Hematopoietic multipotent progenitor cell treated with erythropoietin and hydrocortisone succinate and interleukin-3 and kit ligand, for 15 days (in vitro differentiated cells): ENCODE measurements at regions not wholly inside any gene's neighbourhood (a gene's known extent, or its start where the extent isn't known, plus 50 kb on each side); places are given as distances from the start of the nearest gene placed in this dataset.
"Not testable (repeated sequence)": the region's sequence is repeated elsewhere in the genome, so short reads cannot be mapped to it uniquely, and the experiment has no call there.

Experiments
- DNase-seq: peaks from one replicate; pipeline ENCODE4 v3.0.0-alpha.2; 2015; ENCODE audit warnings: low spot score

DNA sequence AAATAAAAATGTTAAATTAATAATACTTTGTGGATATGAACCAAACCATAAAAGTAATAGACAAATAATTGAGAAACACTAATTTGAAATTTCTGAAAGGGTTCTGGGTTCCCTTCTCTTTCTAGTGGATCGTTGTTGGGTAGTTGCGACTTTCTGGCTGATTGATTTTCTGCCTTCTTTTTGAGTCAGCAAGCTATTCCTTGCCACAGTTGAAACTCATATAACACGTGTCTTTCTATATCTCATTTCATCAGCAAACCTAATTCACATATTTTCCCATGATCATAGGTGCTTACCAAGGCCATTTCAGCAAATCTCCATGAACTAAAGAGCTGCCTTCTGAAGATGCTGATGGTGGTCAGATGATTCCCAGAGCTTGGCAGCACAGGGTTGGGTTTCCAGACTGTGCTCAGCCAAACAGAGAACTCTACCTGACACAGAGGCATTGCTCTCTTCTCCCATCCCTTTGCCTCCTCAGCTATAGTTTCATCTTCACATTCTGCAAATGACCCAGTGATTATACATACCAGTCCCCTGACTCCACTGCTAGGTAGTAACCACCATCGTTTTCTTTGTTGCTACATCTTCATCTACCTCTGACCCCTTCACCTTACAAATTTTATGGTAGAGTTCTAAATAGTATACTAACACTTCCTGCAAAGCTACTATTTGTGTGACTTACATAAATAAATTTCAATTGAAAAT, 383.9 kb upstream of the DPH6 start:
- DNase-seq = no peak

DNA sequence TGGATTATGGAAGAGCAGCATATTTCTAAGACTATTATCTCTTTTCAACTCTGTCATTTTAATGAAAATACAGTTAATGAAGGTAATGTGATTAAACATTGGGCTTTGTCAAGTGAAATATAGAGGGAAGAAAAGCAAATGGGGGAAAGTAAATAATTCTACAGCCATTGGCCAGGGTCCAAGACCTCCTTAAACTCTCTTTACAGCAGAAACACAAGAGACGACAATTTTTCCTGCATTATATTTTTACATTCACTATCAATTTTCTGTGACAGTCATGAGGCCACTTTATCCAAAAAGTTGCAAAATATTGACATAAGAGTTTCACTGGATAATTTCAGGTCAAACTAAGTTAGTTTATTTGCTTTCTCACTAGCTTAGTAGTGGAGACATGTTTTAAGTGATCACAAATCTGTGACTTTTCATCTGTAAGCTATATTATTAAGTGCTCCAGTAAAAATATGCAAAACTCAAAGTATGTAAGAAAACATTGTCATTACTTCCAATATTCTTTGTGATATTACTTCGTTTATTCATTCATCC, 385.9 kb upstream of the DPH6 start:
- DNase-seq = no peak

DNA sequence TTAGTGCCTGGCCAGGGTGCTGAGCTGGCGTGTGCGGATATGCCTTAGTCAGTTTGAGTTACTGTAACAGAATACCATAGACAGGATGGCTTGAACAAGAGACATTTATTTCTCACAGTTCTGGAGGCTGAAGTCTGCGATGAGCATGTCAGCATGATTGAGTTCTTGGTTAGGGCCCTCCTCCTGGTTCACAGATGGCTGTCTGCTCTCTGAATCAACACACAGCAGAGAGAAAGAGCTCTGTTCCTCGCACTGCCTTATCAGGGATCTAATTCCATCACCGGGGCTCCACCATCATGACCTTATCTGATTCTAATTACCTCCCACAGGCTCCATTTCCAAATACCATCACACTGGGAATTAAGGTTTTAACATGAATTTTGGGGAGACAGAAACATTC, 386.6 kb upstream of the DPH6 start:
- DNase-seq = no peak

DNA sequence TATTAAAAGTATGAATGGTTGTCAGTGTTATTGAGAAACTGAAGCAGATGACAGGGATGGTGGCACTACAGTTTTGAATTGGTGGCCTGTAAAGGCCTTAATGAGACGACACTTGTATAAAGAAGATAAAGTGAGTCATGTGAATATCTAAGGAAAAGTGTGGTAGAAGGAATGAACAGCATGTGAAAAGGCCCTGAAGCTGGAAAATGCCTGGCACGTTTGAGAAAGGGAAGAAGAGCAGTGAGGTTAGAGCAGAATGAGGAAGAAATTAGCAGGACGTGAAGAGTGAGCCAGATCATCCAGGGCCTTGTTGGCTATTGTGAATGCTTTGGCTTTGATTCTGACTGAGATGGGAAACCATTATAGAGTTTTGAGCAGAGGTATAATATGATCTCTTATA, 387.6 kb upstream of the DPH6 start:
- no peak for DNase-seq

DNA sequence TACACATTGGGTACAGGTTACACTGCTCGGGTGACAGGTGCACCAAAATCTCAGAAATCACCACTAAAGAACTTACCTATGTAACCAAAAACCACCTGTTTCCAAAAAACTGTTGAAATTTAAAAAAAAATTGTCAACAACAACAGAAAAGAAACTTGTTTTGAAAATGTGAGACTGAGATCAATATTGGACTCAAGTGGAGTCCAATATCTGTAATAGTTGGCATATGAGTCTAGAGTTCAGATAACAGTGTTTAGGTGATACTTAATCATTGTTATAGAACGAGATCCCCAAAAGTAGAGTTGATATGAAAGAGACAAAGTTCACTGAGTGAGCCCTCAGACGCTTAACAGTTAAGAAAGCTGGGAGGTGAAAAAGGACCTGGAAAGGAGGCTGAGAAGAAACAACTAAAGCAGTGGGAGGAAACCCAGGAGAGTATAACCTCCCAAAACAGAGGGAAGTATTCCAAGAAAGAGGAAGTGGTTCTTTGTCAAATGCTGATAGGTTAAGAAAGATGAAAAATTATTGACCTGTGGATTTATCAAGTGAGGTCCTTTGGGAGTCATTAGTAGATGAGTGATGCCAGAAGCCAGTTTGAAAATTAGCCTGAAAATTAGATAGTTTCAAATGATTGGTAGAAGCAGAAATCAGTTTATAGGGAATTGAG, 388.6 kb upstream of the DPH6 start:
- no peak for DNase-seq

DNA sequence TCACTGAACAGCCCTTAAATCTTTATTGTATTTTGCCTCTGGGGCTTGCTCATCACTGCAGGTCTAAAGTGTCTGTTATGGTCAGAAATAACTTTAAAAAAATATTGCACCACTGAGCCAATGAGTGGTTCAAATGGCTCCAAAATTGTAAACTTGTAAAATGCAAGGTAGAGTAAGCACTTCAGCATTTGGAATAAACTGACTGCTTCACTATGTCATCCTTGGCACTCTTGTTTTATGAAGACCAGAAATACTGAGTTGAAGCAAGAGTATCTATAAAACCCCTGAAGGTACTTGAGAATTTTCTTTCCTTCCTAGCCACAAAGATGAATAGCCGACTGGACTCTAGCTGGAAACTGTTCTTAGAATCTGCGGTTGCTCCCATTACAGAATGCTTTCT, 390.3 kb upstream of the DPH6 start:
- no peak for DNase-seq

DNA sequence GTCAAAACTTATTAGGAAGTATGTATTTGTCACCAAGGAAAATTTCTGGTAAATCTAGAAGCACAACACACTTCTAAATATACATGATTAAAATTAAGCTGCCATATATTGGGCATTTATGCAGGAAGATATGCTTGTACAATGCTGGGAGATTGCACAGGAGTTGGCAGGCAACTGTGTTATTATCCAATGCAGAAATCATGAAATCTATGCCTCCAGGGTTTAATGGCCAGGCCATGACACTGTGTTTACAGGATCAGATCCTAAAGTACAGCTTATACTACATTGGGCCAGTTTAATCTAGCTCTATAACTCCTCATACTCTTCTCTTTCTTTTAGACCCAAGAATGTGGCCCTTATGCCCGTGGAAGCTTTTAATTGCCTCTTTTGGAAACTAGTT, 391.4 kb upstream of the DPH6 start:
- DNase-seq = no peak

DNA sequence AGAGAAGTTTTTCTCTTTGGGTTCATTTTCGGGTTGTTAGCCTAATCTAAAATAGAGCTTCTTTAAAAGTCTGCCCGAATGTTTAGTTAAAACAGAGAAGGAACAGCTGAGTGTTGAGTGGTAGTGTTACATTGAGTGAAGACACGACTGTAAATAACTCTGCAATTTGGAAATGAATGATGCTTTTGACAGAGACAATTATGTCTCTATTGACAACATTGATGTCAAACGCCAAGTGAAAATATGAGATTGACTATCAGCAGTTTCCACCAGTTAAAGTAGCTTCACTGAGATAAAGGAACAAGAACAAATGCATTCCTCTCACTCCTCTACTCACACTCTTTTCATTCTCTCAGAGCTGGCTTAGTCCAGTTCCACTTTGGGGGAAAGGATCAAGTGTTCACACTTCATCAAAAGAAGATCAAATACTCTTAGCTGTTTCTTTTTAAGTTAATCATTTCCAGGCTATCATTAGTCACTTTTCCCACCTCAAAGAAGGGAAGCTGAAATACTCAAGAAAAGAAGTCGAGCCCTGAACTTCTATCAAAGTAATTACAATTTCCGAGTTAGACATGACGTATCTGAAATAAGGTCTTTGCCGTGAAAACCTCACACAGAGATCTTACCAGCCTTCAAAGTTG, 399.1 kb upstream of the DPH6 start:
- no peak for DNase-seq

DNA sequence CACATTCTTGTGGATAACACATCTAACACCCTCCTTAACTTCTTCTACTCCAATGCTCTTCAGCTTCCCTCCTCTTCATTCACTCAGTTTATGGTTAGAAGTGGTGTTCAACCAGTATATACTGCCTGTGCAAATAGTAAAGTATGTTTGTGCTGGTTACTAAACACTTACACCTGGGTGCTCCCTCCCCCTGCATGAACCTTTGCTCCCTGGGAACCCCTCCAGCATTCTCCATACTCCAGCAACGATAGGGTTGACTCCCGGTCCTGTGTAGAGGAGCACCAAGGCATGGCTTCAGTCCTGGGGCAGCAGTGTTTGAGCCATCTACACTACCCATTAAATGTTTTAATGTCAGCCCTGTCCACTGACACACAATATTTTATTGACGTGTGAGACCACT, 407.5 kb upstream of the DPH6 start:
- DNase-seq = no peak

DNA sequence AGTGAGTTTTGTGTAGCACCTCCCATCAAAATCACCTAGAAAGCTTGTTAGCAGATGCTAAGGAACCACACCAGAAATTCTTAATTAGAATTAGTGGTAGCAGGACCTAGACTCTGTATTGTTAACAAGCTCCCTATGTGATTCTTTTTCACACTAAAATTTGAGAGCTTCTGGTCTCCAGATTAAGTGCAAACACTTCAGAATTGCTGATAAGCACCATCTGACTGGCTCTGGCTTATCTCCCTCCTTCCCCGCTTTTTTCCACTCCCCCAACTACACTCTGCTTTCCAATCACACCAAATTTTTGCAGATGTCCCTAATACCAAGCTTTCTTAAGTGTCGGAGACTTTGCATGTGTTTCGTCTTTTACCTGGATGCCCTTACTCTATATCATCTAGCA, 410.1 kb upstream of the DPH6 start:
- no peak for DNase-seq

DNA sequence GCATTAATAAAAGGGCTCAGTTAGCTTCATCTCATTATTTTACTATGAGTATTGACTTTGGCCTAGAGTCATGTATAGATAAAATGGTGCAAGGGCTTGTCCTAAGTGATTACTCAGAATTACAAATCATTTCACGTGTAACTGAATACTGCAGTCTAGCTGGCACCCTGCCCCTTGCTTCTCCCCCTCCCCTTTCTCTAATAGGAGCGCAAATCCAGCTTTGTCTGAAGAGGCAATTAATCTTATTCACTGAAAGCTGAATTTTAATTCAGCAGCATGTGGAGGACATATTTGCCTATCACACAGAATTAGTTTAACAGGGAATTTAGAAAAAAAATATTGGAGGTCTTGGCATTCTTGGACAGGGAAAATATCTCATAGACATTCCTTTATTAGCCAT, 412.1 kb upstream of the DPH6 start:
- no peak for DNase-seq

DNA sequence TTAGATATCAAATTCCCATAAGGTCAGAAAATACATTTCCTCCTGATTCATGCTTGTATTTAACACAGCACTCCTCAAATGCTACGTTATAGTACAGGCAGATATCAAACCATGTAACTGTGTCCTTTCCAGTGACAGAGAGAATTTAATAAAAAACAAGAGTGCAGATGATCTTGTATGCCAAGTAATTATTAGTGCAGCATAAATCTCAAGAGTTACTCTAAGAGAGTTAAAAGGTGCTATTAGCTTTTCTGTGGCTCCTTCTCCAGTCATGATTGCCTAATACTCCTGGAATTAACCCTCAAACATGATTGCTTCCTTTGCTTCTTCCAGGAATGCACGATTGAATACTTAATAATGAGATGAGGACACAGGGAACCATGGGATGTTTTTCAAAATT, 413.0 kb upstream of the DPH6 start:
- no peak for DNase-seq

DNA sequence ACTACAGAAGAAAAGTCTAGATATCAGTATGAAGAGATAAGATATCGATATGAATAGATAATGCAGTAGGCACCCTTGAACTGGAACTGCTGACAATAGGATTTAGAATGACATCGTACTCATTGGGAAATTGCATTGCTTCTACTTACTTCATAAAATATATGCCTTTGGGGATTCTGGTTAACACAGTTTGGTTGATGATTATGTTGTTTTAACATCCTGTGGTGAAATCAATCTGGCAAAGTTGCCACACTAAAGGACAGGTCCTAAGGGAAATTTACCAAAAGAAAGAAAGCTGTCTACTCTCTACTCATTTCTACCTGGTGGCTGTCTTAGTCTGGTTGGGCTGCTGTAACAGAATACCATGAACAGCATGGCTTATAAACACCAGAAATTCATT, 417.4 kb upstream of the DPH6 start:
- DNase-seq = no peak

DNA sequence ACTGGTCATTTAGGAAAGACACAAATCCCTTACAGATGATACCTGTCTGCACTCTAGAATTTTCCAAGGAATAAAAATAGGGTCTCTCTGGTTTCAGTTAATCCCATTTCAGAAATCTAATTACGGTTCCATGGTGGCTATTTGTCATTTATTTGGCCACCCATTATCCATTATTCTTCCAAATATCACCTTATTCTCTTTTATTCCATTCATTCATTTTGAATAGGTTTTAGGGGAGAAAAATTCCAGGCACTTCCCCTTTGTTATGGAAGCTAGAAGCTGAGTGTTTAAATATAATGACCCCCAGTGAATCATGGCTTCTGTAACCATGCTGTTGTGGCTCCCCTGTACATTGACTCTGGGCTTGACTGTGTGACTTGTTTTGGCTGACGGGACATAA, 420.8 kb upstream of the DPH6 start:
- no peak for DNase-seq

DNA sequence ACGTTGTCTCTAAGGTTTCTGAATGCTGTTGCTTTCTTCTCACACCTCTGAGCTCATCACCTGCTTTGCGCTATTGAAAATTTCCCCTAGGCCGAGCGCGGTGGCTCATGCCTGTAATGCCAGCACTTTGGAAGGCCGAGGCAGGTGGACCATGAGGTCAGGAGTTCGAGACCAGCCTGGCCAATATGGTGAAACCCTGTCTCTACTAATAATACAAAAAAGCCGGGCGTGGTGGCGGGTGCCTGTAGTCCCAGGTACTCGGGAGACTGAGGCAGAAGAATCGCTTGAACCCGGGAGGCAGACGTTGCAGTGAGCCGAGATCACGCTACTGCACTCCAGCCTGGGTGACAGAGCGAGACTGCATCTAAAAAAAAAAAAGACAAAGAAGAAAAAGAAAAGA, 422.0 kb upstream of the DPH6 start:
- not testable (repeated sequence) for DNase-seq

DNA sequence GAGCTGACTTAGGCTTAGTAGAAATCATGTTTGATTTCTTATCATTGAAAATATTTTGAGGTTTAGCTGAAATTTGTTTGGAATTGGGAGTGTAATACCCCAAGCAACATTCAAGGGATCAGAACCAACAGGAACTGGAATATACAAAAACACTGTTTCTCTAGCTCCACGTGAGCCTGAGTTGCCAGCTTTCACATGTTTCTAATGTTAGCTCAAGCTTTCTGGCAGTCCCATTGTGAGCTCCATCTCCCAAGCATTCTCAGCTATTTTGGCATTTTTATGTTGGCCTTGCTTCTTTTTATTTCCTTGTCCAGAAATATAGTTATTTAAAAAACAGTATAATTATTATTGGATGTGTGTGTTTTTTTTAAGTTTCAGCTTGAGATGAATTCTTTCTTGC, 427.1 kb upstream of the DPH6 start:
- no peak for DNase-seq

DNA sequence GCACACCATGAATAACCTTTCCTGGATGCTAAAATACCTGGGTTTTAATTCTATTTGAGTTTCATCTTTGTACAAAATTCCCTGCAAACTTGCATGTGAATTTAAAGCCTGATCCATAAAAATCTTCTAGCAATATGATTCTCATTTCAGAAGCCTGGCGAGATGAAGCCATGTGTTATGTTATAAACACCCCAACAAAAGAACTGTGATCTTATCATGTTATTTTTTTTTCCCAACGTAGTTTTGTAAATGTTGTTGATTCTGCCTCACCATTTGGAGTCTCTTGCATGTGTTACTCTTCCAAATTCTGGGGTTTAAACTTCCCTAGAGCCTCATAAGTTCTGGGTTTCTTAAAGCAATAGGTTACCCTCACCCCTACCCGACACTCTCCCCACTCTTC, 428.1 kb upstream of the DPH6 start:
- DNase-seq = no peak

DNA sequence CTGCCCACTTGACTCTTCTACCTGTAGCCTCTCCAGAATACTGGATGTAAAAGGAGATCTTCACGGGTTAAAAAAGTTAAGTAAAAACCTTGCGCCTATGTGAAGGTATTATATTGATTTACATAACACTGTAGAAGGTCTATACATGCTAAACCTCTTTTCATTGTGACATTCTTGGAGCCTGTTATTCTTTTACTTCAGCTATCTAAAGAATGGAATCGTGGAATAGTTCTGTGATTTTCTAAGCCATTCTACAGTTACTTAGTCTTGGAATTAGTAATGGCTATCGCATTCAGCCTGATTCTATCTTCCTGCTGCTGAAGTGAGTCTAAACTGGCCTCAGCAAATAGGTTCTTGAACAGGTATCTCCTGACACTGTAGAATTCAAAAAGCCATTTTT, 430.0 kb upstream of the DPH6 start:
- DNase-seq = no peak

DNA sequence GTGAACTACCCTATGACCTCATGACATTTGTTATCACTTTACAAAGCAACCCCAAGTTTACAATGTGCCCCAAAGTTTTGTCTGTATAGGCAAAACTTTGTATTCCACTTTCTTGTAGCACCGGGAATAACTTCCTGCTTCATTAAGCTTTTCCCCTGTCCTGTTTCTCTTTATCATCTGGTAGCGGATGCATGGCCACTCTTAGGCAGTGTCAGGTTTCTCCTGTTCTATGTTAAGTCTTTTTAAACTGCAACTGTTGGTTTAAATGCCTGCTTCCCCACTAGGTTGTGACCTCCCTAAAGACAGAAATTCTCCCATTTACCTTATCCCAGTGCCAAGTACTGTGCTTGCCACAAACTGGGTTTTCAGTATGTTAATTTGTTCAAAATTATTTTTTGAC, 433.6 kb upstream of the DPH6 start:
- no peak for DNase-seq

DNA sequence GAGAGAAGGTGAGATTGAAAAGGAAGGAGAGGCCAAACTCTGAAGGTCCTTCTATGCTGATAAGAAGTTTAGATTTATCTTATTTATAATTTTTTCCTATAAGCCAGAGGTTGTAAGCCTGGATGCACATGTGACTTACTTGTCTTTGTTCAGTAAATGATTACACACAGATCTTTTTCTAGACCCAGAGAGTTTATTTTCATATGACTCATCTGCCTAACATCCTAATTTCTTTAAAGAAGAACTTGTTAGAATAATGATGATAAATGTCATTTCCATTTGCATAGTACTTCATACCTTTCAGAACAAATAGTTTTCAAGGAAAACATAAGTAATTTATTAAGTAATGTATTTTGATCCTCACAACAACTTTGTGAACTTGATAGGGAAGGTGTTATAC, 434.8 kb upstream of the DPH6 start:
- DNase-seq = no peak

DNA sequence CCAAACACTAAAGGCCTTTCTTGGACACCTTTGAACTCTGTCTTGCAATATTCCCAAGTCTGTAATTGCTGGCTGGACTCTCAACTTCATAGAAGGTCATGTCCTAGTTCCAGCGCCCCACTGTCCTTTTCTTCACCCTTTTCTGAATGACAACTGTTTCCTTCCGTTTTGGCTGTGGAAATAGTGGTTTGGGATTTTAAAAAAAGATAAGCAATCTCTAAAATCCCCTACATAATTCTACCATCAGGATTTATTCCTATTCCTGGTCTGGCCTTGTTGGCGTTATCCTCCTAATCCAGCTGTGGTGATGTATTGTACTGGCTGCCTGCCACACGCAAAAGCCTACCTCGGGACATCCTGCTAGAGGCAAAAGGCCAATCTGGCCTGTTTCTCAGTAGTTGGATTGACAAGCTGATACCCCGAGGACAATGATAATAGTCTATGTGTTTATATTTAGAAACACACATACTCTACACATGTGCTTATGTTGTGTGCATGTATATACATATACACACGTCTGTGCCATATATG, 440.3 kb upstream of the DPH6 start:
- DNase-seq = no peak

DNA sequence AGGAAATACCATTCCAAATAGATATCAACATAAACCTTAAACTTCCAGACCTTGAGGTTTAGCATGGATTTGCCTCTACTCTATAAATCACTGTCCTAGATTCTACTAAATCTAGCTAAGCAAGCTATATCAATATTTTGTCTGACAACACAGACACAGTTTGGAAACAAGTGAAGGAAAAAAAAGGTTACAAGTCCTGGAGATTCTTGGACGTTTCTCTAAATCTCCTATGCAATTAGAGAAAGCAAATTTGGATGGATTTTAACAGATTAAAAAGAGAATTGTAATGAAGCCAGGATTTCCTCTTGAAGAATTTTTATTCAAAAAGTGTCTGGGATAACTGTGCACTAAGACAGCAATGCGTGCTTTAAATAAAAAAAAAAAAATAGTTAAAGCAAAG, 441.1 kb upstream of the DPH6 start:
- no peak for DNase-seq

DNA sequence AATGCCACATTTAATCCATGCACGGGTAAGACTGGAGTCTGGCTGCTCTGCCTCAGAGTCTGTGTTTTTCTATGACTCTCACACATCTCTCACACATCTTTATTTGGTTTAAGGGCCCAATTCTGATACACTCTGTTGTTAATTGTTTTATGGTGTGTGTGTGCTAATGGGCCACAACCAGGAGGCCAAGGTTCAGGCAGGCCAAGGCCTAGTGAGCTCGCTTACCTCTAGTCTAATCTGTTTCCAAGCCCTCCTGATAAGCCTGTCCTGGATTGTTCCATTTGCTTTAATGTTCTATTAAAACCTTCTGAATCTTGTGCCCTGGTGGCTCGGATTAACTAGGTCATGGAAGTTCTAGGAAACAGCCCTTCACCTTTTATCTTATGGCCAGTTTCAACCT, 445.4 kb upstream of the DPH6 start:
- no peak for DNase-seq
